Calu3 (cell line): ENCODE measurements at regions not wholly inside any gene's neighbourhood (a gene's known extent, or its start where the extent isn't known, plus 50 kb on each side); places are given as distances from the start of the nearest gene placed in this dataset.
"Not testable (repeated sequence)": the region's sequence is repeated elsewhere in the genome, so short reads cannot be mapped to it uniquely, and the experiment has no call there.

Source experiments
- BruUV-seq: library from RNA; stranded (reverse); fragments of 400-500 nt; replicated peaks from 2 replicates; lab custom pipeline; 2021; lab: Mats Ljungman, UMichigan
- CTCF ChIA-PET: fragments of 300-600 bp; sonication (Branson Sonifier 250); formaldehyde crosslinking; loops from one replicate; lab custom pipeline; 2022; ENCODE audit warnings: antibody characterized with exemption; lab: Charles Lee
- DNase-seq: peaks from one replicate; pipeline ENCODE4 v3.0.0; 2022
- H3K27ac Mint-ChIP-seq: one replicate; pipeline ENCODE4 v1.8.0; 2022; ENCODE audit warnings: mixed read lengths; ENCODE audit not compliant: unreplicated experiment
- H3K27me3 Mint-ChIP-seq: one replicate; pipeline ENCODE4 v1.8.0; 2022; ENCODE audit warnings: mixed read lengths; ENCODE audit not compliant: unreplicated experiment
- H3K36me3 Mint-ChIP-seq: one replicate; pipeline ENCODE4 v1.8.0; 2022; ENCODE audit warnings: mild to moderate bottlenecking, moderate library complexity, mixed read lengths; ENCODE audit not compliant: insufficient read depth, unreplicated experiment
- H3K4me1 Mint-ChIP-seq: one replicate; pipeline ENCODE4 v1.8.0; 2022; ENCODE audit warnings: mild to moderate bottlenecking, low read depth, mixed read lengths; ENCODE audit not compliant: unreplicated experiment
- H3K4me3 Mint-ChIP-seq: one replicate; pipeline ENCODE4 v1.8.0; 2022; ENCODE audit warnings: mild to moderate bottlenecking, low read depth, moderate library complexity, mixed read lengths; ENCODE audit not compliant: unreplicated experiment
- H3K9me3 Mint-ChIP-seq: one replicate; pipeline ENCODE4 v1.8.0; 2022; ENCODE audit warnings: low read depth, mixed read lengths; ENCODE audit not compliant: unreplicated experiment
- CTCF ChIP-seq: fragments of 200-600 bp; IDR thresholded peaks from one replicate; pipeline ENCODE4 v1.8.0; 2022; ENCODE audit warnings: antibody characterized with exemption; ENCODE audit not compliant: unreplicated experiment
- intact Hi-C: fragments of 100-400 bp; cut with micrococcal nuclease; formaldehyde crosslinking; loops from one replicate; pipeline ENCODE4 v1.10.0; 2022; ENCODE audit not compliant: unreplicated experiment

- H3K9me3 Mint-ChIP-seq: peaks cover 11% of the 10 kb centered on the region
- DNase-seq: no peak
- no peaks in the 10 kb centered on the region for H3K36me3 Mint-ChIP-seq
- intact Hi-C loops: no loop called here
- CTCF ChIA-PET: no interaction called here
- no peak overlapping the region for H3K4me3 Mint-ChIP-seq
- no peaks in the 10 kb centered on the region for H3K4me1 Mint-ChIP-seq
- H3K27ac Mint-ChIP-seq: no peak overlapping the region
- no peak for TF ChIP-seq CTCF
- BruUV-seq: no TSS peak
- H3K27me3 Mint-ChIP-seq: no peaks in the 10 kb centered on the region
Observed at GRCh38 chr7:9608560-9608959, 1175.2 kb downstream of the NXPH1 start.

GRCh38 chr7:9620899-9621298 is 1187.5 kb downstream of the NXPH1 start:
- CTCF ChIA-PET: interaction anchor here (0.6 kb wide), 1 partner anchor 169 kb away, joined by 5 read pairs; no protein-coding TSS in a partner anchor
- H3K27ac Mint-ChIP-seq, H3K36me3 Mint-ChIP-seq, H3K27me3 Mint-ChIP-seq, H3K9me3 Mint-ChIP-seq, BruUV-seq, H3K4me1 Mint-ChIP-seq, DNase-seq, intact Hi-C loops, H3K4me3 Mint-ChIP-seq: not testable (repeated sequence)

- H3K36me3 Mint-ChIP-seq, BruUV-seq, intact Hi-C loops, H3K9me3 Mint-ChIP-seq, H3K4me3 Mint-ChIP-seq, H3K4me1 Mint-ChIP-seq, H3K27ac Mint-ChIP-seq, H3K27me3 Mint-ChIP-seq, DNase-seq: not testable (repeated sequence)
- CTCF ChIA-PET: interaction anchor here (0.6 kb wide), 1 partner anchor 169 kb away, joined by 5 read pairs; no protein-coding TSS in a partner anchor
Observed at GRCh38 chr7:9621306-9621902, 1188.0 kb downstream of the NXPH1 start.

- CTCF ChIA-PET: no interaction called here
- intact Hi-C loops: no loop called here
- Mint-ChIP-seq H3K36me3 (no peaks in the 10 kb centered on the region), H3K27me3 (no peaks in the 10 kb centered on the region), H3K4me1 (no peaks in the 10 kb centered on the region), H3K9me3 (peaks cover 7% of the 10 kb centered on the region), H3K27ac (no peak overlapping the region), H3K4me3 (no peak overlapping the region)
- TF ChIP-seq CTCF: no peak
- DNase-seq: no peak
- no TSS peak for BruUV-seq
Observed at GRCh38 chr7:9621927-9622326, 1188.5 kb downstream of the NXPH1 start.

GRCh38 chr7:9625953-9626352 is 1192.5 kb downstream of the NXPH1 start:
- Mint-ChIP-seq H3K27ac (no peak overlapping the region), H3K4me3 (no peak overlapping the region), H3K9me3 (peaks cover 4% of the 10 kb centered on the region), H3K27me3 (no peaks in the 10 kb centered on the region), H3K4me1 (no peaks in the 10 kb centered on the region), H3K36me3 (no peaks in the 10 kb centered on the region)
- intact Hi-C loops: no loop called here
- no TSS peak for BruUV-seq
- CTCF ChIA-PET: no interaction called here
- TF ChIP-seq CTCF: no peak
- no peak for DNase-seq
